A172 (cell line): ENCODE measurements at regions not wholly inside any gene's neighbourhood (a gene's known extent, or its start where the extent isn't known, plus 50 kb on each side); places are given as distances from the start of the nearest gene placed in this dataset.
"Not testable (repeated sequence)": the region's sequence is repeated elsewhere in the genome, so short reads cannot be mapped to it uniquely, and the experiment has no call there.

ENCODE experiments used
- DNase-seq: peaks from one replicate; pipeline ENCODE4 v3.0.0-alpha.2; 2015; ENCODE audit warnings: low spot score

DNA sequence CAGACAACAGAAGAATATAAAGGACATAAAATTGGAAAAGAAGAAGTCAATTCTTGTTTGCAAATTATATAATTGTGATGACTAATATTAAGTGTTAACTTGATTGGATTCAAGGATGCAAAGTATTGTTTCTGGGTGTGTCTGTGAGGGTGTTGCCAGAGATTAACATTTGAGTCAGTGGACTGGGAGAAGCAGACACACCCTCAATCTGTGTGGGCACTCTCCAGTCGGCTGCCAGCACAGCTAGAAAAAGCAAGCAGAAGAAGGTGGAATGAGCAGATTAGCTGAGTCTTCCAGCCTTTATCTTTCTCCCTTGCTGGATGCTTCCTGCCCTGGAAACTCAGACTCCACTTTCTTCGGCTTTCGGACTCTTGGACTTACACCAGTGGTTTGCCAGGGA is 51.7 kb downstream of the UBE2NL start:
- DNase-seq: no peak

DNA sequence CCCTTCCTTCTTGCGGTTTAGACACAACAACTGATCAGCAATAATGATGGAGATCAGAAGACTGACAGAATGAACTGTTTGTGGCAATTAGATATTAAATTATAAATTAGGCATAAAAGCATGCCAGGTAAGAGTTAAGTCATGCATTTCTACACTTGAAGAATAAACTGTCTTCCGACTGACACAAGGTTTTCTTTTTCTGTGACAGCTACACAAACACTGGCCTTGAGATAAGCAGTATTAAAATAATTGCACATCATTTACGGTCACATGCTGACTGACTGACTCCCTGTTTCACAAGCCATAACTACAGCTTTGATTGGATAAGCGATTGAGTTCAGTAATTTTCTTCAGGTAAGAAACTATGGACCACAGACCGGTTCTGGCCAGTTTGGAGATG is 56.2 kb downstream of the UBE2NL start:
- no peak for DNase-seq

DNA sequence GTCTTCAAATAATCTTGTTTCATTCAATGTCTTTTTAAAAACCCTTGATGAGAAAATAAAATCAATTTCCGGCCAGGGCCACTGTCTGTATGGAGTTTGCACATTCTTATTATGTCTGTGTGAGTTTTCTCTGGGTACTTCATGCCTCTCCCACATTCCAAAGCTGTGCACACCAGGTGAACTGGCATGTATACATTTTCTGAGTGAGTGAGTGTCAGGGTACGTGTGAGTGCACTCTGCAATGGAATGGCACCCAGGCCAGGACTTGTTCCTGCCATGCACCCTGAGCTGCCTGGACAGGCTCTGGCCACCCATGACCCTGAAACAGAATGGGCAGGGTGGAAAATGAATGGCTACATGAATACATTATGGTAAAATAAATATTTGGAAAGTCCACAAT is 61.3 kb downstream of the UBE2NL start:
- no peak for DNase-seq

DNA sequence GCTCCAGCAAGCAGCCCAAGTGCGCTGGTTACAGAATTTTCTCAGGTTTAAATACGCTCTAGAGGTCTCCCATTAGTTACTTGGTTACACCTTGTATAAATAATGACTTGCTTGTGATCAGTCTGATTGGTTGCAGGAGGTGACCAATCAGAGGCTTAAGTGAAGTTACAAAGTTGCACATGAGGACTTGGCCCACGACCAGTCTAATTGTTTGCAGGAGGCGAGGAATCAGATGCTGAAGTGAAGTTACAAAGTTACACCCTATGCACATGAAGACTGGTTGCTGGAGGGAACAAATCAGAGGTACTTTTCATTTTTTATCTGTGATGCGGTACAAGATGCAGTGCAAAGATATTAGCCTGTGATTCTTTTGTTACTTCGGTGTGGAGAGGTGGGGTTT is 80.7 kb downstream of the UBE2NL start:
- DNase-seq: no peak

DNA sequence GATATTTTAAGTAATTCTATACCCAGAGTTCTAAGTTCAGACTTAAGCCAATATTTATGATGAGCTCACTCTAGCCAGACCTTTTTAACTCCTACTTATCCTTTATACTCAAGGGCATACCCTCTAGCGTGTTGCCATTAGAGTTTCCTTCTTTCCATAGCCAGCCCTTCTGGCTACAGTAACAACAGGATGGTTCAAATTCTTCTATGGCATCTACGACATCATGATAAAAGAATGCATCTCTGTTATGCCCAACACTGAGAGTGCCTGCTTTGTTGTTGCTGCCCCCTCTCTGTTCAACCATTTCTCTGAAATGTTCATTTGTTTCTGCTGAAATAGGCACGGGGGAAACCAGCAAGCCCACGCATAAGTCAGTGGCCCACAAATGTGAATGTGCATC is 104.5 kb downstream of the UBE2NL start:
- peak; percentile 0 for DNase-seq

DNA sequence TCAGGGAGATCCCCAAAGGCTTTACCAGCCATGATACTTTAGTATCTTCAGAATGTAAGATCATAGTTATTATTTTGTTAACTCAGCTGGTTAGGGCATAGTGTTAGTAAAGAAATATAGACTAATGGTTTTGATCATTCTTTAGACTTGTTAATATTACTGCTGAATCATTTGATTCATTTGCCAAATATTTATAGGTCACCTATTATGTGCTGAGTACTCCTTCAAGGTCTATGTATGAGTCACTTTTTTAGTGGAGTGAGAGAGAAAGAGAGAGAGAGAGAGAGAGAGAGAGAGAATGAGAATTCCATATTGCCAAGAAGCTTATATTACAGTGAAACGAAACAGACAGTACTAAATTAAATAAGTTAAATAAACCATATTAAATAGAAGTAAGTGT is 110.3 kb downstream of the UBE2NL start:
- DNase-seq: no peak

DNA sequence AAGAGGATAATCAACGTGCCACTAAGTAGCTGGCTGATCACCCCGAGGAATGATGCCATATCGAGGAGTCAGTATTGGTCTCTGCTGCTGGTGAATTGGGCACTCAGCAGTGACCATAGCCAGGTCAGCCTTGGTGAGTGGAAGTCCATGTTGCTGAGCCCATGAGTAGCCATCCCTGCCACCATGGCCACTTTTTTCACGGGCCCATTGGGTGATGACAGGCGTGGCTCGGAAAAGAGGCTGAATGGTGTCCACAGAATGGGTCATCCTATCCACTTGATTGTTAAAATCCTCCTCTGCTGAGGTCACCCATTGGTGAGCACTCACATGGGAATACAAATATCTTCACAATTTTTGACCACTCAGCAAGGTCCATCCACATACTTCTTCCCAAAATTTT is 114.4 kb downstream of the UBE2NL start:
- DNase-seq: no peak

DNA sequence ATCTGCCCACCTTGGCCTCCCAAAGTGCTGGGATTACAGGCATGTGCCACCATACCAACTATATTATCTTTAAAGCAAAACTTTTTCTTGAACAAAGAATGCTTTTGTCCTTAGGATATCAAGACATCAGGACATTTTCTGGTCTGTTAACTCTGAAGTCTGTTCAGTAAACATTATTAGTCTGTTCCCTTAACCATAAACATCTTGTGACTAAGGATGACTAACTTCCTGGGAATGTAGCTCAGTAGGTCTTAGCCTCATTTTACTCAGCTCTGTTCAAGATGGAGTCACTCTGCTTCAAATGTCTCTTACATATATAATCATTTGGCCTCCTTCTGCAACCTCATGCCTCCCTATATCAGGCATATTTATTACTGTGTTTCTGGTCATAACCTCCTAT is 122.9 kb downstream of the UBE2NL start:
- DNase-seq: peak; percentile 57

DNA sequence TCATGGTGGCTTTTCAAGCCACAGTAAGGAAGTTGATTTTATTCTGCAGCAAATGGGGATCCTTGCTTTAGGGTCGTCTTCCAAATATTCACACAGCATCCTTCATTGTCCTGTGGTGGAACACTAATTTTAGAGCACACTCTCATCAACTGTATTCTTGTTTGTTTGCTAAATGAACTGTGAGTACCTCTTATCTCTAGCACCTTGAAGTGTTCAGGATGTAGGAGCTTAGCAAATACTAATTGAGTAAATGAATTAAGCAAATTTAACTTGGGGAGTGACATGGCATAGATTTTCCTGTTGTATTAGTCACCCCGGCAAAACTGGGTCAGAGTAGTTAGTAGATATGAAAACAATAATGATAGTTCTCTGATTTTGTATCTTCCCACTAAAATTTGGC is 156.9 kb downstream of the UBE2NL start:
- DNase-seq: no peak

DNA sequence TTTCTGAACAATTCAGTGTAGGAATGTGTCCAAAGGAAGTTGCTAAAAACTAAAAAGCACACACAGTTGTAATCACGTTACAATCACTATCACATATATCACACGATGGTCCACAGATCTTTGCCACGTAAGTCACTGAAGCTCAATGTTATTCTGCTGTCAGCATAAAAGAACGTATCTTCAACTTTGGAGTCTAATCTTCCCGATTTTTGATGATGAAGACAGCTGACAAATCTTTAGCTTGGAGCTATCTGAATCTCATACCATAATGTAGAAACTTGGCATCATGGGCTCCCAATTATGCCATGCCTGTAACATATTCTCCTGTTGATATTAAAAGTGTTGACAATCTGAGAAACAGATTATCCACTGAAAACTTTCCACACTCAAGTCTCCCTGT is 158.4 kb downstream of the UBE2NL start:
- DNase-seq: no peak

DNA sequence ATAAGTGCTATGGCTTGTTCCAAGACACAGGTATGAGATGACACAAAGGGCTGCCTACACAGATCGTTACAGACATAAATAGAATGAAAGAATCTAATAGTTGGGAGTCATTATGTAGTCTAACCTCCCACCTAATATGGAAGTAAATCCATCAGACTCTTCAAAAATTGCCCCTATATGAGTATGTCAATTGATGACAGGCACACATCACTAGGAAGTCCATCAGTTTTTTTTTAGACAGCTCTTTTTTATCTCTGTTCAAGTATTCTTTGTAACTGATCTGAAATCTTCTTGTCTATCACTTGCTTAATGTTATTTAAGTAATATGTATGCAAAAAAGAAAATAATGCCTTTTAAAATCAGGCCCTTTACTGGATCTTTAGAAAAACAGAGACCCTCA is 191.6 kb downstream of the UBE2NL start:
- no peak for DNase-seq

DNA sequence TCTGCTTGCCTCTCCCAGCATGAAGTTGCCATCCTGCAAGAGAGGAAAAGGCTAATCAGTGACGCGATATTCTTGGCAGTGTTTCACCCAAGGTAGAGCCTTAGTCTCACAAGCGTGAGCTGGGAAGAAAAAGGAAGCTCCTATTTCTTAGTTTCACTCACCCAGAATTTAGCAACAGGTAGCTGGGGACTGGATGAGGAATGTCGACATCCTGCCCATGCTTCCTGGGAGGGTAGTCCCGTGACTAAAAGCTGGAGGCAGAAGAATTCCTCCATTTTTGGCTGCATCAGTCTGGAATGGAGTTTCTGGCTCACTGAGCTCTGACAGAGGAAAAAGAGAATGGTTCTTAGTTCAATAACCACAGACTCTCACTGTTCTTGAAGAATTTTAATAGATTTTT is 198.4 kb downstream of the UBE2NL start:
- DNase-seq: not testable (repeated sequence)

DNA sequence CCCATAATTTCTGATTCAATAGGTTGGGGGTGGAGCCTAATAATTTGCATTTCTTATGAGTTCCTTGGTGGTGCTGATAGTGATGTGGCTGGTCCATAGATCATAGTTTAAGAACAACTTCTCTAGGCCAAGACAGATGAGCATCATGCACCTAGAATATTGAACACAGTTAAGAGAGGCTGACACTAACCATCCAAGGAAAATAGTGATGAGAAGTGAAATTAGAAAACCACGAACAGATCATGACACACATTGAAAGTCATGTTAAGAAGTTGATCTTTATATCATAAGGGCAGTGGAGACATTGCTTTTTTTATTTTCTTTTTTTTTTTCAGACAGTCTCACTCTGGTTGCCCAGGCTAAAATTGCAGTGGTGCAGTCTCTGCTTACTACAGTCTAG is 205.8 kb downstream of the UBE2NL start:
- DNase-seq: not testable (repeated sequence)

DNA sequence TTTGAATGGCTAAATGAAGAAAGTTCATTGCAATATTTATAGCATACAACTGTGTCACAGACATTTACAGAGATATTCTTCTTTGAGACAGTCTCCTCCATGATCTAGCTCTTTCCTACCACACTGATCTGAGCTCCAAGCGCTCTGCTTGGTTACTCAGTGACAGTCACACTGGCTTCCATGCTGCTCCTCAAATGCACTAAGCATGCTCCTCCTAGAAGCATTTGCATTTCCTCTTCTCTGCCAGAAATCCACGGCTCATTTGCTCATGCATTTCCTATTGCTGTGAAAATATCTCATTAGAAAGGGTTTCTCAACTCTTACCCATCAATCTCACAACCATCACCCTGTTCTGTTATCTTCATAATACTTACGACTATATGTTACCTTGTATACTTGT is 208.2 kb downstream of the UBE2NL start:
- DNase-seq: not testable (repeated sequence)

DNA sequence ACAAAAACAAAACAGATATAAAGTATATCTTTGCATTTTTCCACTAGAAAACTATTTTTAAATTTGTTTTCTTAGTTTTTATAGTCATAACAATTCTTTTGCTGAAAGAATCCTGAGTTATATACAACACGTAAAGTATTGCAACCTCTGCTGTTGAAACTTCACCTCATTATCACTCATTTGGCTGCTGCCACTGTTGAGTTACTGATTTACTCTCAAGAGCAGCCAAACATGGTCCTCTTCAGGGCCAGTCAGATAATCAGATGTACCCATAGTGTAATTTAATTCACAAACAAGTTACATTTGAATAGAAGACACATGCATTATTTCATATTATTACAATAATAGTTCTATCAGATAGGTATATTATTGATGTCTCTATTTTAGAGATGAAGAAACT is 235.6 kb downstream of the UBE2NL start:
- DNase-seq: not testable (repeated sequence)

DNA sequence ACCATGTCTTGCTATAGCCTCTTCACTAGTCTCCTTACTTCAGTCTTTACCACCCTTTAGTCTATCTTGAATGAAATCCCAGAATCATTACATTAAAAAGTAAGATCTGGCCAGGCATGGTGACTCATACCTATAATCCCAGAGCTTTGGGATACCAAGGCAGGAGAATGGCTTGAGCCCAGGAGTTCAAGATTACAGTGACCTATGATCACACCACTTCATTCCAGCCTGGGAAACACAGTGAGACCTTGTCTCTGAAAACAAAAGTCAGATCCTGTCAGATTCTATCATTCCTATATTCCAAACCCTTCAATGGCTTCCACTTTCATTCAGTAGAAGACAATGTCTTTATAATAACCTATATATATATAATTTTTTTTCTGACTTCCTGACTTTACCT is 237.7 kb downstream of the UBE2NL start:
- DNase-seq: not testable (repeated sequence)

DNA sequence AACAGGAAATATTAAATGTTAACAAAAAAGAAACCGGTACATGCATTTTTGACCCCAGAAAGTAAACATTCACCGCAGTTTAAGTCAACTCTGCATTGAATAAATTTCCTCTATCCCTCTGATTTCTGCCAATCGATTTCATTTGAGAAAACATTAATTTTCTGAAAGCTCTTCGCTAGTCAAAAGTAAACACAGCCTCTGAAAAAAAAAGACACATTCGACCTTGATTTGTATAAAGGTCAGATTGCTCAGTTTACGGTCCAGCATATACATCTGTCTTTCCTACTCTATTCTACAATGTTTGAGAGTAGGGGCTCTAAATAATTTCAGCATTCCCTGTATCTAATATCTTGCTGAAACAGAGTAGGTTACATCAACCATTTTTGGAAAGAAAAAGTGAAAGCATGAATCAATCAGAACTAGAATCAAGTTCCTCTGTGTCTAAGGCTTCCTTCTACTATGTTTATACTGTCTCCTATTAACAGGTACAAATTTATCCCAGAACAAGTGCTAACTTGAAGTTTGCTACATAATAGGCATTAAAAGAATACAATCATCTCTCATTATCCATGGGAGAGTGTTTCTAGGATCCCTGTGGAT is 243.8 kb downstream of the UBE2NL start:
- DNase-seq: not testable (repeated sequence)

DNA sequence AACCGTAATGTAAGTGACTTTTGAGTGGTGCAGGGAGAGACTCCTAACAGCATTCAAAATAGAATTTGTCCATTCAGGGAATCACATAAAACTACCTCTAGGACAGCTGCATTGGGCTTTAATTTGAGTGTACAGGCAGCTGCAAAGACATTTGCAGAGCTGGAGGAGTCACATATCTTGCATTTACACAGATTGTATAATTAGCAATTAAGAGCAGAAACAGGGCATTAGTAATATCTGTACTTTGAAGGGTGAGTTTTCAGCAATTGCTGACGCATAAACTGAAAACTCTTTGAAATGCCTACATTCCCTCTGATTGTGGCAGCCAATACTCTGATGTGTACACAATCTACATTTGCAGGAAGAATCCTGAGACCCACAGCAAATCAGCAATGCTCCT is 245.6 kb downstream of the UBE2NL start:
- not testable (repeated sequence) for DNase-seq

DNA sequence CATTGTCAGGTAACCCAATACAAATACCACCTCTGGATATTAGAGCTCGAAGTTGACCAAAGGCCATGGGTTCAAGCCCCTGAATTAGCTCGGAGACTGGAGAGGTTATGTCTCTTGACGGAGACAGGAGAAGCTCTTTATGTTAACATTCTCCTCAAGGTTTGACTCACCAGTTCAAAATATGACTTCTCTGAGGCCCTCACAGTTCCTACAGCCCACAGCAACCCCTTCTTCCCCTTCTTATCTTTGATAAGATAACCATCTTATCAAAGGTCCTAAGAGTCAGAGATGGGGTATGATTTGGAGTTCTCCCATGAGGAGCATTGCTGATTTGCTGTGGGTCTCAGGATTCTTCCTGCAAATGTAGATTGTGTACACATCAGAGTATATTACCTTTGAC is 246.6 kb downstream of the UBE2NL start:
- not testable (repeated sequence) for DNase-seq

DNA sequence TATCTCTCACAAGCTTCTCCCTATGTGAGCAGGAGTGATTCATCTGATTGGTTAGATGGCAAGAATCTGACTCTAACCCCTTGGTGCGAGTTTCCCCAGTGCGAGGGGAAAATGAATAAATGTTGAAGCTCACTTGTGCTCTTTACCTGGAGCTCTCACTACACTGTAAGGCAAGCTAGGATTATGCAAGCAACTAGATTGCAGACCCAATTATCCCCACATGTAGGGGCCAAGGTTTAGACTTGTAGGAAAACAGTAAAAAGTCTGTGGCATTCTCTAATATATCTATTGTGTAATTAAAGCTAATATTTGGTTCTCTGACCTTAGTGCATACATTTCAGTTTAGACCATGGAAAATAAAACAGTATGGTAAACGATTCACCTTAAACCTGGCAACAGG is 247.2 kb downstream of the UBE2NL start:
- DNase-seq: not testable (repeated sequence)

DNA sequence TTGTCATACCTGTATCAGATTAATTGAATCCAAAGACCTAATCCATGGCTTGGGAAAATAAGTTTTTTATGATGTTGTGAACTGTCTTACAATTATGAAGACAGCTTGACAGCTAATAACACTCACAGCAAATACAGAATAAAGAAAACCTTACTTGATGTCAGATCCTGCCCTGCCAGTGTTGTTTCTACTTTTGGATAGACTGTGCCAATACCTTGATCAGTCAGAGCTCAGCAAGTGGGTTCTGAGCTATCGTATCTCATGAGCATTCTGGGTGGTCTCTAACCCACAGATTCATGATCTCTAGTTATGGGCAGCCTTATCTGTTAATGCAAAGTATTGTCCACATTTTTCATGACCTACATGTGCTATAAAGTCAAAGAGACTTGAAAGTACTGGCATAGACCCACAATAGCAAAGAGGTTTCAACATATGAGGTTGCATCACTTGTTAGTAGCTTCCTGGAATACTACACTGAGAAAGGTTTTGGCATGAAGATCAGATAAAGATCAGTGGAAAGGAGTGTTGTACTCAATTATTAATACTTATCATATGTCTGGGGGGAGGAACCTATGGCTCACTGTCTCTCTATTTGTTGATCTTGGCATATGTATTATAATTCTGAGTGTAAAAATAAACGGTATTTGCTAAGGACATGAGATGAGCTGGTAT is 250.7 kb downstream of the UBE2NL start:
- DNase-seq: not testable (repeated sequence)

DNA sequence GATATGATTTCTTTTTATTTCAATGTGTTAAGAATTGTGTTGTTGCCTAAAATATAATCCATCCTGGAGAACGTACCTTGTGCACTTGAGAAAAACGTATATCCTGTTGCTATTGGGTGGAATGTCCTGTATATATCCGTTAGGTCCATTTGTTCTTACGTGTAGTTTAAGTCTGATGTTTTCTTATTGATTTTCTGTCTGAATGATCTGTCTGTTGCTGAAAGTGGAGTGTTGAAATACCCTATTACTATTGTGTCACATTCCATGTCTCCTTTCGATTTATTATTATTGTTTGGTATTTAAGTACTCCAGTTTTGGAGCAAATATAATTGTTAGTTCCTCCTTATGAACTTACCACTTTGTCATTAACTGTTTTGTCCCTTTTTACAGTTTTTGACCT is 270.6 kb downstream of the UBE2NL start:
- DNase-seq: not testable (repeated sequence)

DNA sequence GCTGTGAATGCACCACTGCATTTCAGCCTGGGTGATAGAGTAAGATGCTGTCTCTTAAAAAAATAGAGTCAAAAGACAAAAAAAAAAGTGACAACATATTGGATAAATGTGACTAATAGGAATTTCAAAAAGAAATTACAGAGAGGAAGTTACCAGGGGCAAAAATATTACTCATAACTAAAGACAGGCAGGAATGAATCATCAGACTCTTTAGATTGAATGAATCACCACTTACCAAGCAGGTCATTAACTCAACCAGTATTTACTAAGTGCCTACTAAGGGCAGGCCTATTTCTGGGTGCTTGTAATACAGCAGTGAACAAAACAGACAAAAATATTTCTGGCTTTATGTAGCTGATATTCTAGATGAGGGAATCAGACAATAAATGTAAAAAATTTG is 301.3 kb downstream of the UBE2NL start:
- not testable (repeated sequence) for DNase-seq

DNA sequence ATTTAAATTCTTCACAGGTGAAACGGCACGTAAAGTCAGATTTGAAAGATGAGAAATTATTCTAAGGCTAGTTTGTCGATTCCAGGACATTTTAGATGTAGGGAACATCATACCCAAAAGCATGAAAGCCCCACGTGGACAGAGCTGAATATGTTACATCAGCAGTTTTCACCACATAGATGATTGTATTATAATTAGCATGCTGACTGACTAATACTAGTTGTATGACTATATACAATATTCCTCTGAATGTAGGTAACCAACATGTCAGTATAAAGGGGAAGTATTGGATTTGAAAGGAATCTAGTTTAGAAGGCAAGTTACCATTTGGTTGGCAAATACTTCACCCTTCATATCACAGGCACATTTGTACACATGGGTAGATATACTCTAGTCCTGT is 304.6 kb downstream of the UBE2NL start:
- not testable (repeated sequence) for DNase-seq
